HG03097 (cell line): ENCODE measurements at regions not wholly inside any gene's neighbourhood (a gene's known extent, or its start where the extent isn't known, plus 50 kb on each side); places are given as distances from the start of the nearest gene placed in this dataset.
"Not testable (repeated sequence)": the region's sequence is repeated elsewhere in the genome, so short reads cannot be mapped to it uniquely, and the experiment has no call there.

Experiments
- ATAC-seq: cut with Tn5 transposase; IDR thresholded peaks from one replicate; pipeline ENCODE4 v1.9.1; 2021; ENCODE audit not compliant: unreplicated experiment, low FRiP score

DNA sequence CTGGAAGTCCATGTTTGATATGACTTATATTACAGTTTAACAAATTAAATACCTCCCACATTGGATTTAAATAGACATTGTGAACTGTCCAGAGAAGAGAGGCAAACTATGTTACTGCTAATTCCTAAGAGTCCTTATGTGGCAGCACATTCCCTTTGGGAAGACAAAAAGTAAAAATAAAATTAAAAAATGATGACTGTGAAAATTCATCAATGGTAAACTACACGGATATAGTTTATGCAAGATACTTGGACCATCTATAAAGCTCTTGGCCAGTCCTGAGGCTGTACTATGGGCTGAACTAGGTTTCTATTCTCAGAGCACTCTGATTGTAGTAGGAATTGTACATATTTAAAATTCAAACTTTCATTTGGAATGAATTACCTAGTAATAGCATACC is 206.4 kb downstream of the LRRK2 start:
- ATAC-seq = no peak

DNA sequence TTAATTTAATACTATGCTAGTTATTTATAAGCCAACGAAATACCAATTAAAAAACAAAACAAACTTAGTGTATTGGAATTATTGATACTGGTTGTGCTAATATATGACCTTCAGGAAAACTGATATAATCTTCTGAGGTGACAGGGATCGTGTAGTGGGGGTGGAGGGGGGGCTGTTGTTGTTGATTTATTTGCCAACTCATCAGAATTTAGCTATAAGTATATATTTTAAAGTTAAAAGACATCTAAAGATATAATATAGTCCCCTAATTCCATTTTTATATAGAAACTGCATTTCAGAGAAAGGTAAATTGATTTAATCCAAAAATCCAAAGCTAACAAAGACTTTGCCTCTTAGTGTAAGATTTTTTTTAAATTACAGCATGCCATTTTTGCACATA is 210.5 kb downstream of the LRRK2 start:
- no peak for ATAC-seq

DNA sequence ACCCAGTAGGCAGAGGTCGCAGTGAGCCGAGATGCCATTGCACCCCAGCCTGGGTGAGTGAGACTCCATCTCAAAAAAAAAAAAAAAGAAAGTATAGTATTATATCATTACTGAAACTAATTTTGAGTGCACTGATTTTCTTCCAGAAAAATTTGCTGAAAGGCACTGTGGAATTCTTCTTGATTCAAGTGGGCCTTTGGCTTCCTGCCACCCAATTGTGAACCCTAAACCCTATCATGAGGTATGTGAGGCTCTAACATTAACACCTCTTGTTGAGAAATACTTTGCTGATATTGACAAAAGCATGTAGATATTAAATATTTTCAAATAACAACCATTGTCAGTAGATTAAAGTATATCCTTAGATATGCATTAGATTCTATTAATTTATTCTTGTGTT is 211.2 kb downstream of the LRRK2 start:
- no peak for ATAC-seq

DNA sequence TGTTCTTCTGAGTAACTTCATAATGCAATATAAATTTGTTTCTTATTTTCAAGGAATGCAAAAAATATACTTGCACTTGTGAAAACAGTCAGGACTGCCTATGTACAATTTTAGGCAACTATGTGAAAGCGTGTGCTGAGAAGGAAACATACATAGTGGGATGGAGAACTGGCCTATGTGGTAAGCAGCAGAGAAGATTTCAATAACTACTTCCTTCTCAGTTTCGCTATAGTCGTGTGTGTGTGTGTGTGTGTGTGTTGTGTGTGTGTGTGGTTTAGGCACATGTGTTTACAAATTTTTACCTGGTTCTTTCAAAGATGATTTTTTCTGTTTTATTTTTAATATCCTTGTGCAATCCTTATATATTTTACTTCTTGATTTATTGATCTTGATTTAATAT is 211.8 kb downstream of the LRRK2 start:
- no peak for ATAC-seq

DNA sequence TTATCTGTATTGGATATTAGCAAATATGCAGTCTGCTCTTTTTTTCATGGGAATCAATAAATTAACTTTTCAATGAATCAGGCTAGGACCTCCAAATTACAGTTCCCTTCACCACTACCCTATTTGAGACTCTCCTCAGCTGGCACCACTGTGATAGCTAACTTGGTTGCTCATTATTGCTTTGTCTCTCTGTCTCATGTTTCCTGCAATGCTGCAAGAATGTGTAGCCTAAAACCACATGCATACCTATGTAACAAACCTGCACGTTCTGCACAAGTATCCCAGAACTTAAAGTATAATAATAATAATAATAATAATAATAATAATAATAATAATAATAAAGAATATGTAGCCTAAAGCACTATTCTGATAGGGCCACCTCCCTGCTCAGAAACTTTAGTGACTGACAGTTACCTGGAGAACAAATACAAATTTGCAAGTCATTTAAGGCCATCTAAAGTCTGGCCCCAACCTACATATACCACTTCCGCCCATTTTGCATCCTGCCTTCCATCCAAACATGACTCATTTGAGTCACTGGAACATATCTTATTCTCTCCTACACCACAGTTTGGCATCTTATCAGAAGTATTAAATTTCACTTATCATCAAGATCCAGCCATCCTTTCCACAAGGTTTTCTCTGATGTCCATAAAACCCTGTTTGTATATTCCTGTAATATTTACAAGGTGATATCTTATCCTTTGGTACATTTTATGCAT is 215.1 kb downstream of the LRRK2 start:
- ATAC-seq = no peak

DNA sequence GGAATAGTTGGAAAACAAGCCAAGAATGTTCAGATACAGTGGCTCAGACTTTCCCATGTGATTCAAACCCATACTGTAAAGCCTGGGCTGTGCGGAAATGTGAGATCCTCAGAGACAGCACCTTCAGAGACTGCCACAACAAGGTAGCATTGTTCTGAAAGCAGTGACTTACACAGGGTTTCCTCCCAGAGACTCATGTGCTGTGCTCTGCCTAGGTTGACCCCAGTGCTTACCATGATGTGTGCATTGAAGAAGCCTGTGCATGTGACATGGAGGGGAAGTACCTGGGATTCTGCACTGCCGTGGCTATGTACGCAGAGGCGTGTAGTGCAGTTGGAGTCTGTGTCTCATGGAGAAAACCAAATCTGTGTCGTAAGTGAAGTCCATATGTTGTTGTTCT is 219.4 kb downstream of the LRRK2 start:
- no peak for ATAC-seq

DNA sequence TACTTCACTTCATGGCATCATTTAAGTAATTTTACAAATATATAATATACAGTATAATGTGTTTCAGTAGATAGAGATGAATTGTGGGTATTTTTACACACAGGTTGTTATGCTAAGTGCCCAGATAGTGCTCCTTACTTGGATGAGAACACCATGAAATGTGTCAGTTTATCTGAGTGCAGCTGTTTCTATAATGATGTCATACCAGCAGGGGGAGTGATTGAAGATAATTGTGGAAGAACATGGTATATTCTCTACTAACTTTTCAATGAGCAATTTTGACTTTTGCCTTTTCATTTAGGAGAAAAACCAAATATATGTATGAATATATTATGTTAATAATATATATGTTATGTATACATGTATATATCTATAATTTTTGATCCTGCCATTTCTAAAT is 221.6 kb downstream of the LRRK2 start:
- ATAC-seq = no peak

DNA sequence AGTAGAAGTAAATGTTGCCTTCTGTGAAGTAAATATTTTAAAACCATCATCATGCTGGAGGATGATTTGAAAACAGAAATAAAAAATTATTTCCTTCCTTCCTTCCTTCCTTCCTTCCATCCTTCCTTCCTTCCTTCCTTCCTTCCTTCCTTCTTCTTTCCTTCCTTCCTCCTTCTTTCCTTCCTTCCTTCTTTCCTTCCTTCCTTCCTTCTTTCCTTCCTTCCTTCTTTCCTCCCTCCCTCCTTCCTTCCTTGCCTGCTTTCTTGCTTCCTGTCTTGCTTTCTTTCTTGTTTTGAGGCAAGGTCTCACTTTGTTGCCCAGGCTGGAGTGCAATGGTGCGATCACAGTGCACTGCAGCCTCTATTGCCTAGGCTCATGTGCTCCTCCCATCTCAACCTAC is 223.7 kb downstream of the LRRK2 start:
- ATAC-seq = not testable (repeated sequence)

DNA sequence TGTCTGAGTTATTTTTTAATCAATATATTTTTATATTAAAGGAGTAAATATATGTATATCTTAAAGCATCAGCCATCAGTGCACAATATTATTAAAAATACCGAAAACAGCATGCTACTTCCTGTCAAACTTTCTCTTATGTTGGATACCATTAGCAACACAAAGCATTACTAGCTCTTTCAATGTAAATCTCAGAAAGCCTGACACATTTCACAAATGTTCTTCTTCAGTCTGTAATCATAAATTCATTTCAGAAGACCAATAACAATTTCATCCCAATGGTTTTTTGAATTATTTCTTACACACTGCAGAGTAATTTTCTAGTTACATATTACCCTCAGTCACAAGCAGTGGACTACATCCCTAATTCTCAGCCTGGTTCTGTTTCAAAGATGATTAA is 226.9 kb downstream of the LRRK2 start:
- ATAC-seq = no peak

DNA sequence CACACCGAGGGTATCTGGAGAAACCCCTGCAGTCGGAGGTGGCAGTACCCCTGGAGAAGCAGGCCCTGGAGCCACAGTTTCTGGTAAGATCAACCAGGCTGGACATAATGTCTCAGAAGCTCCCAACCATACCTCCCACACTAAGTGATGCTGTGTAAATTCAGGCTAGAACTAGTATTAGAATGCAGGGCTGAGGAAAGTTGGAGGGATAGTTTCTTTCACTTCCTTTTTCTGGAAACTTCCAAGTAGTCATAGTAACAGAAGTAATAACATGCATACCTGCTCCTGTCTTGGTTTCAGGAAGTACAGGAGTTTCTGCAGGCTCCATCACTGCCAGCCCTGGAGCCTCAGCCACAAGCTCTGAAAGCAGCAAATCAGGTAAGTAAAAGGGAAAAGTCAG is 228.1 kb upstream of the CNTN1 start:
- ATAC-seq = no peak

DNA sequence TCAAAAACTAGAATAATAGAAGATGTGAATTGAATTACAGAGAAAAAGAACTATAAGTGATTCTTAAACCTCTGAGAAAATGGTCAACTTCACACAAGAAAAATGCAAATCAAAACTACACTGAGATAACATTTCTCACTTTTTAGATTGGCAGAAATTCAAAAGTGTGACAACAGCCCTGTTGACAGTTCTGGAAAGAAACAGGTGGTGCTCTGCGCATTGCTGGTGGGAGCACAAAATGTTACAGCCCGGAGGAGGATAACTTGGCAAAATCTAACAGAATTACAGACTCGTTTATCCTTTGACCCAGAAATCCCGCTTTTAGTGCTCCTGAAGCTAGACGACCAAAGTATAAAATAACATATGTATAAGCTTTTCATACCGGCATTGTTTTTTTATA is 222.5 kb upstream of the CNTN1 start:
- no peak for ATAC-seq

DNA sequence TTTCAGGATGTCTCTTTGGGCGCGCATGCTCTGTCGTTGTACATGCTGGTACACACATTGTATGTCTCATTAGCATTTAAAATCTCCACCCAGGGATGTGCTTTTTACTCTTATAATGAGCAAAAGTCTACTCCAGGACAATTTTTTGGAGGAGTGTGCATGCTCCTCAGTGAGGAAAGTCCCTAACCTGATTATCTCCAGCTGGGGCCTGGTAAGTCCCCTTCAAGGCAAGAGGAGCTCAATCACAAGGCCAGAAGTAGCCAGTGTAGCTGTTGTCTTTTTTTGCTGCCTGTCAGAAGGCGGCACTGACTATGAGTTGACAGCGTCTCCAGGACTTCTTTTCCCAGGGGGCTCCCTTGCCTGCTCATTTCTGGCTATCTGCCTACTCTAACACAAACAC is 218.3 kb upstream of the CNTN1 start:
- no peak for ATAC-seq

DNA sequence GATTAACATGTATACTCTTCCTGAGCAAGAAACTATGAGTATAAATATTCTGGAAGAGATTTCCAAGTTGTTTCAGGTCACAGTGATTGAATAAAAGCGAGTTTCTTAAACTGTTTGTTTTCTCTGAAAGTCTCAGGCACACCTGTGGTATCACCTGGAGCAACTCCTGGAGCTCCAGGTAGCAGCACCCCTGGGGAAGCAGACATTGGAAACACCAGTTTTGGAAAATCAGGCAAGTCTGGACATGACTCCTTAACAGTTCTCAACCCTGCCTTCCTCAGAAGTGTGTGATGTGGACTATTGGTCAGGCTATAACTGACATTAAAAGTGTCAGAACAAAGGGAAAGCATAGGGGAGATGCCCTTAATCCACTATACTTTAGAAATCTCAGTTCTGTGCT is 217.6 kb upstream of the CNTN1 start:
- no peak for ATAC-seq

DNA sequence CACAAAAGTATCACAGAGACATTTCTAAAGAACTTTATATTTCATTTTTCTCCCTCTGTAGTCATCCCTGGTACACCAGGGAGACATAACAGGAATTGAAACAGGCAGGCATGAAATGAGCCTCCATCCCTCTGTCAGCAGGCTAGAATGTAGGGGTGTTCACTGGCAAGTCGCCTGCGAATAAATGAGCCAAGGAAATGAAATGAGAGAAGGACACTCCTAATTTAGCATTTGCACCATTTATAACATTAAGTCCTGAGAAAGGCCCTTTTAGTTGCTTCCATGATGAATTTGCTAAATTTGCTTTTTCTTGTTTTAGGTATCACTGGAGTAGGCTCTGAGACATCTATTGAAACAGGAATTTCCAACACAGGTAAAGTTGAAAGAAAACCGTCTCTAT is 192.4 kb upstream of the CNTN1 start:
- ATAC-seq = no peak

DNA sequence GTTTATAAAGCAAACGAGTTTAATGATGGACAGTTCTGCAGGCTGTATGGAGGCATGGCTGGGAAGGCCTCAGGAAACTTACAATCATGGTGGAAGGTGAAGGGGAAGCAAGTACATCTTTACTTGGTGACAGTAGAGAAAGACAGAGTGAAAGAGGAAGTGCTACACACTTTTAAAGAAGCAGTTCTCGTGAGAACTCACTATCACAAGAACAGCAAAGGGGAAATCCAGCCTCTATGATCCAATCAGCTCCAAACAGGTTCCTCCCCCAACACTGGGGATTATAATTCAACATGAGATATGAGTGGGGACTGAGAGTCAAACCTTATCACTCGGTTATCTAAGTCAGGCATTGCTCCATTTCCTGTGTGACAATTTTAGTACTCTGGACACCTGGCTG is 189.9 kb upstream of the CNTN1 start:
- ATAC-seq = no peak

DNA sequence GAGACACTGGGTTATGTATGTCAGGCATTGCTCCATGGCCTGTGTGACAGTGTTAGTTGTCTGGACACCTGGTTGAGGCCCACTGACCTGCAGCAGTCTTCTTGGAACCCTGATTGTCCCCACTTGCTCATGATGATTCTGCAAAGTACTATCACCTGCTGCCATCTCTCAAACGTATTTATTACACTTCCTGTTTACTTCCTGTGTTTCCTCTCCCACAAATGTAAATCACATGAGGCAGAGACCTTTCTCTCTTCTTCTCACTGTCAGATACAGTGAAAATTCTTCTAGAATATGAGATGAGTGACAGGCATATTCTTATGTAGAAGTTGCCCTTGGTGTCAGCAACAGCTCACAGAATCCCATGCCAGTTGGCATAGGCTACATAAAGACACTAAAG is 186.9 kb upstream of the CNTN1 start:
- no peak for ATAC-seq

DNA sequence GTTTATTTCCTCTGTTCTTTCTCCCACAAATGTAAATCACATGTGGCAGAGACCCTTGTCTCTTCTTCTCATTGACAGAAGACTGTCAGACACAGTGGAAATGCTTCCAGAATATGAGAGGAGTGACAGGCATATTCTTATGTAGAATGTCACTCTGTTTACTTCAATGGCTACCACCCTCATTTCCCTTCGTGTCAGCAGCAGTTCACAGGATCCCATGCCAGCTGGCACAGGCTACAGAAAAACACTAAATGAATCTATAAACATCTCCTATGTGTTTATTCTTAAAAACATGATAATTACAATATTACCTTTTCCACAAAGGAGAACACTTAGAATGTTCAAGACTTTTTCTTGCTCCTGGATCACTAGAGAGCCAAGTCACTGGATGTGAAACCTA is 183.8 kb upstream of the CNTN1 start:
- no peak for ATAC-seq

DNA sequence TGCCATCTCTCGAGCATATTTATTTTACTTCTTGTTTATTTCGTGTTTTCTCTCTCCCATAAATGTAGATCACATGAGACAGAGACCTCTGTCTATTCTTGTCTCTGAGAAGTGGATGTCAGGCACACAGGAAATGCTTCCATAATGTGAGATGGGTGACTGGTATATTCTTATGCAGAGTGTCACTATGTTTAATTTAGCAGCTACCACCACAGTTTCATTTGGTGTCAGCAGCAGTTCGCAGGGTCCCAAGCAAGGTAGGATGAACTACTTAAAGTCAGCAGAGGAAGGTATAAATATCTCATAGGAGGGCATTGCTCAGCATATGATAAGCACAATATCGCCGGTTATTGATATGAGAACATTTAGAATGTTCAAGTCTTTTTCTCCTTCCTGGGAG is 180.9 kb upstream of the CNTN1 start:
- no peak for ATAC-seq

DNA sequence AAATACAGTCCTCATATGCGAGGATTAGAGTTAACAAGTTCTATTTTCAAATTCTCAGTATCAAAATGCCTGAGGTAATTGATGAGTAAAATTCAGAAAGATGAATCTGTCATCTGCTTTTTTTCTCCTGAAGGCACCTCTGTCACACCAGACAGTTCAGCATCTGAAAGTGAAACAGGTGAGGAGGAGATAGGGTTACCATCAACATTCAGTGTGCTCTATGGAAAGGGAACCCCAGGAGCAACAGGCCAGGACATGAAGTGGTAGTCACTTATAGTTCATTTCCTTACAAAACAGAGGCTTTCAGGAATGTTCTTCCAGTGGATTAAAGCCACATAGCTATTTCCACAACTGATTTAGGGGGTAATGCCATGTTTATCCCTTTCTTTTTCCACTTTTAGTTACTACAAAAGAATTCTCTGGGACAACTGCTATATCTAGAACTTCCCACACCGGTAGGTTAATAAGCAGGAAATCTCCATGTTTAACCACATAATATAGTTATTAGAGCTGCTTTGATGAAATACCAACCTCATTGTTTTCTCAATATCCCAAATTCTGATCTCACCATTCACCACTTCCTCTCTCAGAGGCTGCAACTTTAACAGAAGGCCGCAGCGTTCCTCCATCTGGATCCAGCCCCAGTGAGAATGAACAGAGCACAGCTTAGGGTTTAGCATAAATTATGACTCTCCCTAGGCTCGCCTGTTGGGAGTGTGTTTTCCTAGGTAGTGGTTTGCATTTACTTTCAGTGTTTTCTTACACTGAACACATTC is 177.0 kb upstream of the CNTN1 start:
- ATAC-seq = peak; percentile 59

DNA sequence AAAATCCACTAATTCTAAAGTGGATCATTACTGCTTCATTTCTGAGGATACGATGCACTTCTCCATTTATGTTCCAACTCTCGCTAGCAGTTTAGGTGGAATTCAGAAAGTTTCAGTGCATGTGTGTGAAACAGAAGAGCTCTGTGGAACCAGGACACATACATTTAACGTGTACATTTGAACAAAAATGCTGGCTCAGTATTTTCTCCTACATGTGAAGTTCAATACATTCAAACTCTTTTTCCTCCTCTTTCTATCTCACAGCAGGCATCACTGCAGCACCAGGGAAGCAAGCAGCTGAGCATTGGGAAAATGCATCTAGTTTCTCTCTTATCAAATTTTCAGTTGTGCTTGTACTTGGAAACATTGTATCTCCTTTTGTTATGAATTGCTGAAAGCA is 169.4 kb upstream of the CNTN1 start:
- ATAC-seq = no peak

DNA sequence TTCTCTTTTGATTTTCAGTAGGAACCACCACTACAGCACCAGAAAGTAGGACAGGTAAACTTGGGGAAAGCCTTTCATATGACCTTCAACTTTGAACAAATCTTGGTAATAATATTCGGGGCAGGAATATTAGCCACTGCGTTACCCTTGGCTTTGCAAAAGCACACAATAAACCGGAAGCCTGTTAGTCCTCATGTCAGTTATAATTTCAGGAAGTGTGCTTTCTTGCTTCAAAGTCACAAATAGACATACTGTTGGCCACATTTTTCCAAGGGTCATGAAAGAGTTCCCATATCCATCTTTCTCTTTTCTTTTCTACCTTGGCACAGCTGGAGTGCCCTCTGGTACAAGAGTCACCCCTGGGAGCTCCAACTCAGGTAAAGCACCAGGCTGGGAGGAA is 167.2 kb upstream of the CNTN1 start:
- ATAC-seq = no peak

DNA sequence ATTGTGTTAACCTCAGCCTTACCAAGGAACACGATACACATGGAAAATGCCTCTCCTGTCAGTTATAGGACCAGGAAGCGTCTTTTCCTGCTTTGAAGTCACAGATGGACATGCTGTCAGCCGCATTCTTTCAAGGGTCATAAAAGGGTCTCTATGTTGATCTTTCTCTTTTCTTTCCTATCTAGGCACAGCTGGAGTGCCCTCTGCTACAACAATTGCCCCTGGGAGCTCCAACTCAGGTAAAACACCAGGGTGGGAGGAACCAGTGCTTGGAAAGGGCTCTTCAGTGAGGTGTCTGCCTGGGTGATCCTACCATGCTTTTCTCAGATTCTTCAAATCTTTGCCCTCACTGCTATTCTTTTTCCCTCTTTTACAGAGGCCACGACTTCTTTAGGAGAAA is 157.4 kb upstream of the CNTN1 start:
- no peak for ATAC-seq
